T-helper 2 cell treated with Interferon-gamma antibody and Interleukin-4, amounts not matched to agents 100 ng/mL and 5 ng/mL, for 36 hours (primary cell): ENCODE measurements at regions not wholly inside any gene's neighbourhood (a gene's known extent, or its start where the extent isn't known, plus 50 kb on each side); places are given as distances from the start of the nearest gene placed in this dataset.

ENCODE experiments used
- intact Hi-C: fragments of 100-400 bp; cut with micrococcal nuclease; formaldehyde crosslinking; loops from one replicate; pipeline ENCODE4 v1.15.1; 2023

GRCh38 chr4:73001885-73002284 is 67.6 kb downstream of the COX18 start:
- intact Hi-C loops = no loop called here

GRCh38 chr4:72997409-72997808 is 72.1 kb downstream of the COX18 start:
- intact Hi-C loops = no loop called here

- intact Hi-C loops = no loop called here
Observed at GRCh38 chr4:72994670-72995069, 74.8 kb downstream of the COX18 start.

GRCh38 chr4:72993876-72994275 is 75.6 kb downstream of the COX18 start:
- intact Hi-C loops = no loop called here

GRCh38 chr4:72991873-72992272 is 77.6 kb downstream of the COX18 start:
- intact Hi-C loops = no loop called here

- intact Hi-C loops = no loop called here
Observed at GRCh38 chr4:72987741-72988729, 81.5 kb downstream of the COX18 start.

GRCh38 chr4:72984351-72984750 is 85.2 kb downstream of the COX18 start:
- intact Hi-C loops = no loop called here

DNA sequence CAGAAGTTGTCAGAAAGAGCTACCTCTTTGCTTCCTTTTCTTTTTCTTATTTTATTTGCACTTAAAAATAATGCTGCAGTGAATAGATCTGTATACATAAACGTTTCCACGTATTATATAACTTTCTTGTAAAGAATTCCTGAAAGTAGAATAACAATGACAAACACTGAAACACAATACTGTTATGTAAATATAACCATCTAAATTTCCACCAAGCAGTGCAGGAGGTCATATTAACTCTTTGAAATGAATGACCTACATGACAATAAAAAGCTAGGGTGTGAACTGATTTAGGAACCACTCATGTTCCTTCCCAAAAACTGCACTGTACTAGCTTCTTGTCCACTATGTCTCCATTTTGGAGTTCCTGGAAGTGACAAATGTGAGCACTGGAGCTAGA is 85.8 kb downstream of the COX18 start:
- intact Hi-C loops = no loop called here

- intact Hi-C loops = no loop called here
Observed at GRCh38 chr4:72977936-72978485, 91.5 kb downstream of the COX18 start.

DNA sequence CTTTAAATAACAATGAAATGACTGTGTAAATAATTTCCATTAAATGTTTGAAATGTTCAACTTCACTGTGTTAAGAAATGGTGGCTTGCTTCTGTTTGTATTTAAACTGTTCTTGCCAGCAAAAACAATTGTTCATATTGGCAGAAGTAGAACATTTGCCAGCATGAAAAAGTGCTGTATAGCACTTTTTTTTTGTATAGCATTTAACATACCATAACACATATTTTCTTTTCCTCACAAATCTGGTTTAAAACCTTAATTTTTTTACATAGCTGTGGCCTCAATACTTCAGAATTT is 94.1 kb downstream of the COX18 start:
- intact Hi-C loops = no loop called here

GRCh38 chr4:72974694-72975487 is 94.6 kb downstream of the COX18 start:
- intact Hi-C loops = no loop called here

DNA sequence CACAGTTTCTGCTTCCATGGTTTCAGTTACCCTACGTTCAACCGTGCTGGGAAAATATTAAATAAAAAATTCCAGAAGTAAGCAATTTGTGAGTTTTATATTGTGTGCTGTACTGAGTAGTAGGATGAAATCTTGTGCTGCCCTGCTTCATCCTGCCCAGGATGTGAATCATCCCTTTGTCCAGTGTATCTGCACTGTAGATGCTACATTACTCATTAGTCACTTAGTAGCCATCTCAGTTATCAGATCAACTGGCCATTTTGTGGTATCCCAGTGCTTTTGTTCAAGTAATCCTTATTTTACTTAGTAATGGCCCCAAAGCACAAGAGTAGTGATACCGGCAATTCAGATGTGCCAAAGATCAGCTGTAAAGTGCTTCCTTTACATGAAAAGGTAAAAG is 97.9 kb downstream of the COX18 start:
- intact Hi-C loops = no loop called here

GRCh38 chr4:72970756-72971155 is 98.8 kb downstream of the COX18 start:
- intact Hi-C loops = no loop called here

DNA sequence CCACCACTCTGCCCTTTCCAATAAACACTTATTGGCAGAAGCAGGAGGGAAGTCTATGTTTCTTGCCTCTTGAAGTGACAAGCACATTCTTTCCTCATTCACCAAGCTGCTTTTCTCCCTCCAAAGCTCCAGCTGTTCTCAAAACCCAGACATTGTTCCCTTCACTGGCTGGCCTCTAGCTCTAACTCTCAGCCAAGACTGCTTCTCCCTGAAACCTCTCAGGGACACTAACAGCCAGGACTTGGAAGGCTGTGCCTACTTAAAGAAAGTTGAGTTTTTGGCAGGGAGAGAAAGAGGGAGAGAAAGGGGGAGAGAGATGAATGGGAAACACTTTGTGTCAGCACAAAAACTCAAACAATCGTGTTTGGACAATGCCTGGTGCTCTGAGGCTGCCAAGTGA is 99.5 kb downstream of the COX18 start:
- intact Hi-C loops = no loop called here

DNA sequence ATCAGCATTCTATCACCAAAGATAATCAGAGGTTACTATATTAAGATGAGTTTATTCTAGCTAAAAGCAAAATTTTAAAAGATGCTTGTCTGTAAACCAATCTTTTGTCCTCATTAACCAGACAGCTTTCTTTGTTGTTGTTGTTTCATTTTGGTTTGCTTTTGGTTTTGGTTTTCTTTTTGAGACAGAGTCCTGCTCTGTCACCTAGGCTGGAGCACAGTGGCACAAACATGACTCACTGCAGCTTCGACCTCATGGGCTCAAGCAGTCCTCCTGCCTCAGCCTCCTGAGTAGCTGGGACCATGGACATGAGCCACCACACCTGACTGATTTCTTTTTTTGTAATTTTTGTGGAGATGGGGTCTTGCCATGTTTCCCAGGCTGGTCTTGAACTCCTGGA is 102.9 kb downstream of the COX18 start:
- intact Hi-C loops = no loop called here

DNA sequence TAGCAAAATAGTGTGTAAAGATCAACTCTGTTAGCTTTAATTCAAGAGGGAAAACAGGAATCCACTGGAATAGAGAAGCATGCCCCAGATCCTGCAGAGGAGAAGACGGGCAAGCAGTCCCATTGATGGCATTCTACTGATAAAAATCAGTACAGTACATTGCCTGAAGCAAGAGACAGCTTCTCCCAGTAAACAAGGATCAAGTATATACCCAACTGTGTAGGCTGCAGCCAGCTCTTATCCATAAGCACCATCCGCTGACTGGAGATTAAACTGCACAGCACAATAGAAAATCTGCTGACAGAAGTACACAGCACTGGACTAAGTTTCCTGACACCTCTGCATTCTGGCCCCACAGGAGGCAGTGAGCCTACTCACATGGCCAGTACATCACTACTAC is 110.1 kb downstream of the COX18 start:
- intact Hi-C loops = no loop called here

GRCh38 chr4:72954811-72955210 is 114.7 kb downstream of the COX18 start:
- intact Hi-C loops = no loop called here

DNA sequence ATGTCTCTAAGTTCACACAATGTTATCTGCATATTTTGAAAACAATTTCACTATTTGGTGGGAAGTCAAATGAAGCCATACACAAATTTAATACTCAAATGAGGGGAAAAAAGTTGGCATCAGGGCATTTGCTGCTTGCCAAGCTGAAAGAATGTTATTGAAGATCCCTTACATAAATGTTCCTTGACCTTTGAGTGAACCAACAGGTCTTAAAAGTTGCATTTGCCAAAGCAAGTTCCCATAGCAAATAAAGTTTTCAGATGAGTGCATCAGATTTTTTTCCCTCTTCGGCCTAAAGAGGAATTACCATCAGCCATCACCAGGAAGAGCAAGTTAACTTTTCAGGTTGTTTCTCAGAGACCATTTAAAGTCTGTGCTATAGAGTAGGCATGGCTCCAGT is 115.9 kb downstream of the COX18 start:
- intact Hi-C loops = no loop called here

GRCh38 chr4:72951628-72952027 is 117.9 kb downstream of the COX18 start:
- intact Hi-C loops = no loop called here

- intact Hi-C loops = no loop called here
Observed at GRCh38 chr4:72951147-72951546, 118.4 kb downstream of the COX18 start.

DNA sequence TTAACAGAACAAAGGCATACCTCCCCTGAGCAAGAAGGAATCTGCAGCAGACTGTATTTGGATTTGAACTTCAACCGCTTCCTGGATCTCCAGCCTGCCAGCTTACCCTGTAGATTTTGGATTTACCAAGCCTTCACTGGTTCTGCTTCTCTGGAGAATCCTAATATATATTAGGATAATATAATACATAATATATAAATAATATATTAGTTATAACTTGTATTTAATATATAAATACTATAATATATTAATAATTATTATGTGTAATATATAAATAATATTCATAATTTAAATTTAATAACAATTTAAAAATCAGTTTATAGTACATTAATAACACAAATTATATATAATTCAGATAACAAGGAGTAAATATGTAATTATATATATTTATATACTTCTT is 121.4 kb downstream of the COX18 start:
- intact Hi-C loops = no loop called here

GRCh38 chr4:72945719-72946336 is 123.7 kb downstream of the COX18 start:
- intact Hi-C loops = no loop called here
